ENCODE measurements at regions not wholly inside any gene's neighbourhood (a gene's known extent, or its start where the extent isn't known, plus 50 kb on each side); places are given as distances from the start of the nearest gene placed in this dataset.

GRCh38 chr13:27327633-27328032, 57.0 kb downstream of the RASL11A start:
- Mint-ChIP-seq H3K4me1 (no peaks in the 10 kb centered on the region), H3K36me3 (ENCODE audit: low read depth) (no peaks in the 10 kb centered on the region), H3K9me3 (no peaks in the 10 kb centered on the region), H3K27me3 (ENCODE audit: low read depth) (peaks cover 3% of the 10 kb centered on the region), H3K4me3 (no peak overlapping the region), H3K27ac (no peak overlapping the region)
- TF ChIP-seq CTCF (IDR thresholded peaks at IDR 0.05; ENCODE audit: unreplicated experiment in 3 of 3) = no peak

GRCh38 chr13:27329210-27329609, 58.6 kb downstream of the RASL11A start:
- Mint-ChIP-seq H3K9me3 (no peaks in the 10 kb centered on the region), H3K27me3 (ENCODE audit: low read depth) (peaks cover 3% of the 10 kb centered on the region), H3K27ac (no peak overlapping the region), H3K4me1 (no peaks in the 10 kb centered on the region), H3K4me3 (no peak overlapping the region), H3K36me3 (ENCODE audit: low read depth) (no peaks in the 10 kb centered on the region)
- no peak for TF ChIP-seq CTCF (IDR thresholded peaks at IDR 0.05; ENCODE audit: unreplicated experiment in 3 of 3)

GRCh38 chr13:27334774-27335435, 64.3 kb downstream of the RASL11A start:
- Mint-ChIP-seq H3K27me3 (ENCODE audit: low read depth) (peaks cover 6% of the 10 kb centered on the region), H3K36me3 (ENCODE audit: low read depth) (no peaks in the 10 kb centered on the region), H3K4me3 (no peak overlapping the region), H3K27ac (no peak overlapping the region), H3K4me1 (no peaks in the 10 kb centered on the region), H3K9me3 (no peaks in the 10 kb centered on the region)
- no peak for TF ChIP-seq CTCF (IDR thresholded peaks at IDR 0.05; ENCODE audit: unreplicated experiment in 3 of 3)

GRCh38 chr13:27336014-27336673, 65.5 kb downstream of the RASL11A start:
- Mint-ChIP-seq H3K4me1 (peaks cover 1% of the 10 kb centered on the region), H3K27ac (no peak overlapping the region), H3K9me3 (no peaks in the 10 kb centered on the region), H3K27me3 (ENCODE audit: low read depth) (peaks cover 9% of the 10 kb centered on the region), H3K4me3 (no peak overlapping the region), H3K36me3 (ENCODE audit: low read depth) (no peaks in the 10 kb centered on the region)
- no peak for TF ChIP-seq CTCF (IDR thresholded peaks at IDR 0.05; ENCODE audit: unreplicated experiment in 3 of 3)

- TF ChIP-seq CTCF (IDR thresholded peaks at IDR 0.05; ENCODE audit: unreplicated experiment in 3 of 3) = no peak
- Mint-ChIP-seq H3K36me3 (ENCODE audit: low read depth) (no peaks in the 10 kb centered on the region), H3K27ac (no peak overlapping the region), H3K4me1 (peaks cover 6% of the 10 kb centered on the region), H3K4me3 (no peak overlapping the region), H3K27me3 (ENCODE audit: low read depth) (peaks cover 10% of the 10 kb centered on the region), H3K9me3 (no peaks in the 10 kb centered on the region)
These were observed 67.6 kb downstream of the RASL11A start for GRCh38 chr13:27338207-27338606.

- H3K4me1 Mint-ChIP-seq = peaks cover 6% of the 10 kb centered on the region
- H3K9me3 Mint-ChIP-seq = no peaks in the 10 kb centered on the region
- no peaks in the 10 kb centered on the region for H3K36me3 Mint-ChIP-seq (ENCODE audit: low read depth)
- H3K4me3 Mint-ChIP-seq = no peak overlapping the region
- H3K27ac Mint-ChIP-seq = no peak overlapping the region
- H3K27me3 Mint-ChIP-seq (ENCODE audit: low read depth) = peaks cover 10% of the 10 kb centered on the region
- no peak for TF ChIP-seq CTCF (IDR thresholded peaks at IDR 0.05; ENCODE audit: unreplicated experiment in 3 of 3)
These were observed 68.2 kb downstream of the RASL11A start for GRCh38 chr13:27338816-27339215.
